Spleen (tissue), 11 donors: ENCODE measurements at regions not wholly inside any gene's neighbourhood (a gene's known extent, or its start where the extent isn't known, plus 50 kb on each side); places are given as distances from the start of the nearest gene placed in this dataset.
"Not testable (repeated sequence)": the region's sequence is repeated elsewhere in the genome, so short reads cannot be mapped to it uniquely, and the experiment has no call there.

Source experiments
- DNase-seq: peaks from one replicate; pipeline ENCODE4 v3.0.0-alpha.2; 2020
- H3K27ac ChIP-seq, 8 donors: fragments of 200-600 bp; sonication (generic) in 7 of 8; 1 replicate in 4 of 8; 2 replicates in 4 of 8; pipeline versions ENCODE4 v1.5.0 to v1.8.0; 2016 to 2021; ENCODE audit warnings: inconsistent platforms in 4 of 8, mild to moderate bottlenecking in 4 of 8, moderate library complexity in 1 of 8
- H3K27me3 ChIP-seq, 7 donors: fragments of 200-600 bp; sonication (generic) in 6 of 7; replicated peaks in 1 of 7; 1 replicate in 4 of 7; 2 replicates in 3 of 7; pipeline versions ENCODE4 v1.5.0 to v1.8.0; 2016 to 2021; ENCODE audit warnings: inconsistent platforms in 3 of 7, mild to moderate bottlenecking in 1 of 7
- H3K36me3 ChIP-seq, 6 donors: fragments of 200-600 bp; sonication (generic) in 5 of 6; 1 replicate in 4 of 6; 2 replicates in 2 of 6; pipeline versions ENCODE4 v1.5.0 to v1.8.0; 2016 to 2021; ENCODE audit warnings: inconsistent platforms in 2 of 6
- H3K4me1 ChIP-seq, 6 donors: fragments of 200-600 bp; sonication (generic) in 5 of 6; 1 replicate in 3 of 6; 2 replicates in 3 of 6; pipeline versions ENCODE4 v1.5.0 to v1.8.0; 2016 to 2021; ENCODE audit warnings: inconsistent platforms in 3 of 6
- H3K4me3 ChIP-seq, 8 donors: fragments of 200-600 bp; sonication (generic) in 7 of 8; 1 replicate in 4 of 8; 2 replicates in 4 of 8; pipeline versions ENCODE4 v1.5.0 to v1.8.0; 2016 to 2021; ENCODE audit warnings: inconsistent platforms in 4 of 8, mild to moderate bottlenecking in 4 of 8, moderate library complexity in 2 of 8
- H3K9me3 ChIP-seq, 8 donors: fragments of 200-600 bp; sonication (generic) in 7 of 8; 1 replicate in 4 of 8; 2 replicates in 4 of 8; pipeline versions ENCODE4 v1.5.0 to v1.8.0; 2016 to 2021; ENCODE audit warnings: inconsistent platforms in 4 of 8
- POLR2A ChIP-seq, 3 donors: fragments of 450-650 bp; IDR thresholded peaks; one replicate each; pipeline ENCODE4 v1.5.1; 2017; ENCODE audit warnings: antibody characterized with exemption in 3 of 3, mild to moderate bottlenecking in 1 of 3
- POLR2AphosphoS5 ChIP-seq, 3 donors: sonication (generic); formaldehyde crosslinking; IDR thresholded peaks; one replicate each; pipeline ENCODE4 v1.5.1; 2017; ENCODE audit warnings: antibody characterized with exemption in 3 of 3
- WGBS, 5 donors: extraction: QIAGEN DNeasy Blood & Tissue Kit in 3 of 5; methylation state at CpG; one replicate each; pipeline versions ENCODE4 v1.1.5 to v1.1.7; 2013 to 2018; 5-methylcytosine and 5-hydroxymethylcytosine counted together
- intact Hi-C: fragments of 100-400 bp; cut with DNase I; formaldehyde crosslinking; loops from one replicate; pipeline ENCODE4 v1.15.0; 2023; ENCODE audit warnings: low total_unique reads
- TF ChIP-seq, protein P1 (sequence below), 11 experiments: fragments of 200-600 bp in 7 of 11; fragments of 450-650 bp in 4 of 11; sonication (generic) in 4 of 11; IDR thresholded peaks in 8 of 11; conservative IDR thresholded peaks in 3 of 11; 1 replicate in 7 of 11; 2 replicates in 4 of 11; pipeline versions ENCODE4 v1.4.0 to v1.8.0; 2016 to 2021; ENCODE audit warnings: antibody characterized with exemption in 11 of 11, inconsistent platforms in 4 of 11, mild to moderate bottlenecking in 1 of 11
- donor health status: healthy with polysubstance abuse.
- donor health status: DM: no; HTN: no; CAD: no; lungs with moderate emphysema.
- donor health status: DM: no; HTN: no; CAD: no.
- donor health status: Bipolar disorder and iron deficiency.
- donor health status: healthy.
- donor health status: DM: no; HTN: no; CAD: no.
- donor health status: DM: yes; HTN: yes; CAD: no.

DNA sequence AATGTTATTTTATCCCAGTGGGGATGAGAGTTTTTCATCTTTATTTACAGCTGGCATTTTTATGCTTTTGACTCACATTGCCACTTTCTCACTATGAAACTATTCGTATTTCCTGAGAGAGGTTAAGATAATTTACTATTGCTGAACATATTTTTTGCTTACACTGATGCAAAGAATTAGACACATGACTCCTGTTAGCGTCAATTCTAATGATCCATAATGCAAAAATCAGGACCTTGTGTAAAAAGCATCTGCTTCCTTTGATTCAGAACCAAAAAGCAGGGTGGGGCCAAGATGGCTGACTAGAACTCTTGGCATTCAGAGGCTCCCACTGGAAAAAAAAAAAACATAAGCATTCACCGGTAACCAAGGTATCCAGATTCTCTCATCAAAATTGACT lies 464.8 kb downstream of the SEMA3D start:
- intact Hi-C loops, result no loop called here
- Histone ChIP-seq H3K9me3 (peaks cover 0 to 21% (median 5%) of the 10 kb centered on the region in 8 donors), H3K27me3 (no peaks in the 10 kb centered on the region), H3K4me3 (no peak overlapping the region), H3K27ac (no peak overlapping the region), H3K4me1 (no peaks in the 10 kb centered on the region), H3K36me3 (no peaks in the 10 kb centered on the region)
- TF ChIP-seq, protein P1, sequence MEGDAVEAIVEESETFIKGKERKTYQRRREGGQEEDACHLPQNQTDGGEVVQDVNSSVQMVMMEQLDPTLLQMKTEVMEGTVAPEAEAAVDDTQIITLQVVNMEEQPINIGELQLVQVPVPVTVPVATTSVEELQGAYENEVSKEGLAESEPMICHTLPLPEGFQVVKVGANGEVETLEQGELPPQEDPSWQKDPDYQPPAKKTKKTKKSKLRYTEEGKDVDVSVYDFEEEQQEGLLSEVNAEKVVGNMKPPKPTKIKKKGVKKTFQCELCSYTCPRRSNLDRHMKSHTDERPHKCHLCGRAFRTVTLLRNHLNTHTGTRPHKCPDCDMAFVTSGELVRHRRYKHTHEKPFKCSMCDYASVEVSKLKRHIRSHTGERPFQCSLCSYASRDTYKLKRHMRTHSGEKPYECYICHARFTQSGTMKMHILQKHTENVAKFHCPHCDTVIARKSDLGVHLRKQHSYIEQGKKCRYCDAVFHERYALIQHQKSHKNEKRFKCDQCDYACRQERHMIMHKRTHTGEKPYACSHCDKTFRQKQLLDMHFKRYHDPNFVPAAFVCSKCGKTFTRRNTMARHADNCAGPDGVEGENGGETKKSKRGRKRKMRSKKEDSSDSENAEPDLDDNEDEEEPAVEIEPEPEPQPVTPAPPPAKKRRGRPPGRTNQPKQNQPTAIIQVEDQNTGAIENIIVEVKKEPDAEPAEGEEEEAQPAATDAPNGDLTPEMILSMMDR (IDR thresholded peaks at IDR 0.05 in 8 of 11, conservative IDR thresholded peaks at IDR 0.05 in 3 of 11), result no peak
- TF ChIP-seq POLR2A (IDR thresholded peaks at IDR 0.05) (no peak), POLR2AphosphoS5 (IDR thresholded peaks at IDR 0.05) (no peak)
- WGBS, 5 donors, result 78 to 88% (median 83%) methylated on average over 3 of the region's 3 CpGs
- no peak for DNase-seq

DNA sequence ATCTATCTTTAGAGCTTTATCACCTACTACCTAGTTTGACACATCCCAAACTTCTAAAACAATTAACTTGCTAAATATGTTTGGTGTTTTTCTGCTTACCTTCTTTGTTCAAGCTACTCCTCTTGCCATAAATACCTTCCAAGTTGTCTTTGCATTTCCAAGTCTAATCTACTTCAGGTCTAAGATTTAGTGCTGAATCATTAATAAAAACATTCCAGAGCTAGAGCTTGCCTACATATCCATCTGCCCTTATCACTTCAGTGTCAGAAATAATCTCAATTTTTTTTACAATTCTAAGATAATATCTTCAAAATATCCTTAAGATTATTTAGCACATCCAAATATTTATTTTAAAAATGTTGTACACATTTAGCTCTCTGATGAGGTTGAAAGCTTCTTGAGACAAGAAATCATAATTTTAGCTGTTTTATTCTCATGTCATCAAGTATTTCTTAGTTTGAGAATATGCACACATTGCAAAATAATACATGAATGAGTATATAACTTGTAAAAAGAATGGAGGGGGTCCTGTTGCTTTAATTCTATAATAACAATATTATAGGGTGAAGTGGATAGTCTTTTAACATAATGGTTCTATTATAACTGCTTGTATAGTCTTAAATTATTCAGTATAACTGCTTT lies 466.3 kb downstream of the SEMA3D start:
- no peak overlapping the region for H3K4me3 ChIP-seq
- TF ChIP-seq POLR2AphosphoS5 (IDR thresholded peaks at IDR 0.05) (no peak), POLR2A (IDR thresholded peaks at IDR 0.05) (no peak)
- TF ChIP-seq, protein P1 (IDR thresholded peaks at IDR 0.05 in 8 of 11, conservative IDR thresholded peaks at IDR 0.05 in 3 of 11), result no peak
- intact Hi-C loops, result no loop called here
- no peaks in the 10 kb centered on the region for H3K36me3 ChIP-seq
- DNase-seq, result no peak
- no peaks in the 10 kb centered on the region for H3K27me3 ChIP-seq
- H3K9me3 ChIP-seq, result peaks cover 0 to 16% (median 4%) of the 10 kb centered on the region in 8 donors
- H3K4me1 ChIP-seq, result no peaks in the 10 kb centered on the region
- no peak overlapping the region for H3K27ac ChIP-seq

DNA sequence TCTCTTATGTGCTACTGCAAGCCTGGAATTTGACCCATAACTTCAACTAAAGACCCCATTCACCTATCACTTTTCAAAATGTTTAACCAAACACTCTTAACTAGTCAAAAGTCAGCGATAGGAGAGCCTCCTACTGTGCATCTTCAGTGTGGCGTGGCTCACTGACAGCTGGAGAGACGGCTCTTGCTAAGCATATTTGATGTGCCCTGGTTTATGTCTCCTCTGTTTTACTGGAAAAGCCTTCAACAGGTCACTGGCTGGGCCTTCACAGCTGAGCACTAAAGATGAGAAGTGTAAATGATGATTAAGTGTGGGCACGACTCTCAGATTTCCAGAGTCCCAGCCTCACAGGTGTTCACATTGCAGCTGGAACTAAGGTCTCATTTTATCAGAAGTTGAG lies 472.1 kb downstream of the SEMA3D start:
- Histone ChIP-seq H3K9me3 (peaks cover 0 to 7% (median 4%) of the 10 kb centered on the region in 8 donors), H3K27ac (no peak overlapping the region), H3K36me3 (no peaks in the 10 kb centered on the region), H3K27me3 (no peaks in the 10 kb centered on the region), H3K4me3 (no peak overlapping the region), H3K4me1 (no peaks in the 10 kb centered on the region)
- no peak for TF ChIP-seq POLR2AphosphoS5 (IDR thresholded peaks at IDR 0.05)
- TF ChIP-seq POLR2A (IDR thresholded peaks at IDR 0.05), result no peak
- TF ChIP-seq, protein P1 (IDR thresholded peaks at IDR 0.05 in 8 of 11, conservative IDR thresholded peaks at IDR 0.05 in 3 of 11), result no peak
- no peak for DNase-seq
- 66 to 80% (median 74%) methylated on average over 4 of the region's 4 CpGs for WGBS, 5 donors
- intact Hi-C loops, result no loop called here

DNA sequence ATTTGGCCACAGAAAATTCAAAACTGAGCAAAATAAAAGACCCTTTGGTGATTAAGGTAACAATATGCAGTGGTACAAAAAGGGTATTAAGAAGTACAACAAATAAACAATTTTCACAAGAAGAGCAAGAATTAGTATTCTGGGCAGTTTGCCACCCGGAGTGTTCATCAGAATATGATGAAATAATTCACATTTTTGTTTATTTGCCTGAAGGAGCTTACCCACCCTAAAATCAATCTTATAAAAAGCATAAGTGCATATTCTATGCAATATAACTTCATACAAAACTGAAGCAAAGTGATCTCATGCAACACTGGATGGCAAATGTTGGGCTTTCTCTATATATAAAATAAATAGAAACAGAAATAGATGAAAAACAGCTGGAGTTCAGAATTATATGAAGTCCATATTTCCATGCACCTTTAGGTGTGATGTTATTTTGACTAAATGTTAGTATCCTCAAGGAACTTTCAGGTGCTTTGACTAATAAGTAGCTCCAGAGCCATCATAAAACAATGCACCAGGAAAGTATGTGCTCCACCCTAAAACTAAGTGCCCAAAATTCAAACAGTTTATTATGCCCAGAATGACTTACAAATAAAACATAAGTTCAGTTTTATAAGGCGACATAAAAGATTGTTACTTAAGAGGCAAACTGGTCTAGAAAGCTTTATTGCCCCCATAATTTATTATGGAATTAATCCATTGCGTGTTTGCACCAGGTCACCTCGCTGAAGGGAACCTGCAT lies 474.3 kb downstream of the SEMA3D start:
- H3K36me3 ChIP-seq, result no peaks in the 10 kb centered on the region
- no peaks in the 10 kb centered on the region for H3K27me3 ChIP-seq
- H3K9me3 ChIP-seq, result peaks cover 0 to 7% (median 4%) of the 10 kb centered on the region in 8 donors
- intact Hi-C loops, result no loop called here
- H3K27ac ChIP-seq, result no peak overlapping the region
- TF ChIP-seq, protein P1 (IDR thresholded peaks at IDR 0.05 in 8 of 11, conservative IDR thresholded peaks at IDR 0.05 in 3 of 11), result no peak
- no peak for TF ChIP-seq POLR2A (IDR thresholded peaks at IDR 0.05)
- DNase-seq, result no peak
- H3K4me1 ChIP-seq, result no peaks in the 10 kb centered on the region
- no peak overlapping the region for H3K4me3 ChIP-seq
- 88 to 93% (median 89%) methylated on average over 4 of the region's 4 CpGs for WGBS, 5 donors

DNA sequence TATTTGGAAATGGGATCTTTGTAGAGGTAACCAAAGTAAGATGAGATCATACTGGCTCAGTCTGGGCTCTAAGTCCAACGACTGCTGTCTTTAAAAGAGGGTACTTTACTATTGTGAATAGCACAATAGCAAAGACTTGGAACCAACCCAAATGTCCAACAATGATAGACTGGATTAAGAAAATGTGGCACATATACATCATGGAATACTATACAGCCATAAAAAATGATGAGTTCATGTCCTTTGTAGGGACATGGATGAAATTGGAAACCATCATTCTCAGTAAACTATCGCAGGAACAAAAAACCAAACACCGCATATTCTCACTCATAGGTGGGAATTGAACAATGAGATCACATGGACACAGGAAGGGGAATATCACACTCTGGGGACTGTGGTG lies 476.3 kb downstream of the SEMA3D start:
- 66 to 95% (median 83%) methylated on average over 1 to 3 of the region's 3 CpGs for WGBS, 5 donors
- intact Hi-C loops, result not testable (repeated sequence)

More for the DNA sequence above, 476.3 kb downstream of the SEMA3D start:
- not testable (repeated sequence) for H3K4me1 ChIP-seq, H3K27ac ChIP-seq, H3K4me3 ChIP-seq, H3K36me3 ChIP-seq, H3K9me3 ChIP-seq, H3K27me3 ChIP-seq, DNase-seq
